ENCODE measurements at regions not wholly inside any gene's neighbourhood (a gene's known extent, or its start where the extent isn't known, plus 50 kb on each side); places are given as distances from the start of the nearest gene placed in this dataset.

- no peak for DNase-seq (ENCODE audit: extremely low read depth, low read depth)
- no peak overlapping the region for H3K4me3 ChIP-seq (replicated peaks; ENCODE audit: low read depth, low read length)
- TF ChIP-seq CTCF (IDR thresholded peaks at IDR 0.05; ENCODE audit: low read depth, low read length, missing control alignments), result no peak
Observed at GRCh38 chr7:84669177-84669732, 474.7 kb upstream of the SEMA3A start.

DNA sequence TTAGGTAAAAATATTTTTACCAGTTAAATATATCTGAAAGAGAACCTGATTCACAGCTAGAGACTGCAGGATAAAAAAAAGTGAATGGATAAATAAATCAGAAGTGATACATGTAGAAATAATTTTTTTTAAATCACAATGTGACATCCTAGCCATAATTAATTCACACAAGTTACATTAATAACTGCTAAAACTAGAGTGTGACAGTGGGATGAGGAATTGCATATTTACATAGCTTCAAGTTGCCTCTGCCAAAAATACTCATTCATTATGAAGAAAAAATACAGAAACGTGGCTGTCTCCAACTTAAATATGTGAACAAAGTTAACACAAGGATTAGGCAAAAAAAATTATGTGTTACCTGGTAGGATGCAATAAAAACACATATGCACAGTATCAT, 473.5 kb upstream of the SEMA3A start:
- no peak for TF ChIP-seq CTCF (IDR thresholded peaks at IDR 0.05; ENCODE audit: low read depth, low read length, missing control alignments)
- no peak overlapping the region for H3K4me3 ChIP-seq (replicated peaks; ENCODE audit: low read depth, low read length)
- DNase-seq (ENCODE audit: extremely low read depth, low read depth), result no peak

DNA sequence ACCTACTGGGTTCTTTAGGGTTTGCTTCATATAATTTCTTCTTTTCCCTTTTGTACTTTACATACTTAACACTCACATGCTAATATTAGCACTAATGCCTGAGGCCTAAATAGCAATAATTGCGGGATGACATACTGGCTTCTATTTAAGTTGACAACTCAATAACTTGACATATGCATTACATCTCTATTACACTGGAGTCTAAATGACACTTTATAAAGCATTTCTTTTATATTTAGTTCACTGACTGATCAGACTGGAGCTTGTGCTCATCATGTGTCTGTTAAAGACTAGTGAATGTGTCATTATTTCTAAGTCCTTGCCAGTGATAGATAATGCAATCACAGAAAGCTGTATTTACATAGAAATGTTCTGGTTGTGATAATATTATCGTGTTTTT, 472.1 kb upstream of the SEMA3A start:
- no peak for DNase-seq (ENCODE audit: extremely low read depth, low read depth)
- TF ChIP-seq CTCF (IDR thresholded peaks at IDR 0.05; ENCODE audit: low read depth, low read length, missing control alignments), result no peak
- no peak overlapping the region for H3K4me3 ChIP-seq (replicated peaks; ENCODE audit: low read depth, low read length)

DNA sequence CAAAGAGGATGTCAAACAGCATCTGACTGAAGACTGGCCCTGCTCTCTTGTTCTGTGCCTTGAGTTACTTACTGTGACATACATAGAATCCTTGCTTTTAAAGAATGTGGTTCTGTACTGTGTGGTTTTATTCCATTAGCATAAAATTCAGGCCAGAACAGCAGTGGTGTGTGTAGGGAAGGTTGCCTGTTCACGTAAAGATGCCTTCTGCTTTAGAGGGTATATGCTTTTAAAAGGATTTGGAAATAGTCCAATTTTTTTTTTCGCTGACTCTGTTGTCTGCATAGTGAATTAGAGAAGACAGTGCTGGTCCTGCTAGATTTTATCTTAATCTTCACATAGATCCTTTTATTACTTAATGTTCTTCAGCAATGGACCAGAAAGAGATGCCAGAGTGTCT, 470.8 kb upstream of the SEMA3A start:
- no peak for TF ChIP-seq CTCF (IDR thresholded peaks at IDR 0.05; ENCODE audit: low read depth, low read length, missing control alignments)
- no peak for DNase-seq (ENCODE audit: extremely low read depth, low read depth)
- no peak overlapping the region for H3K4me3 ChIP-seq (replicated peaks; ENCODE audit: low read depth, low read length)

DNA sequence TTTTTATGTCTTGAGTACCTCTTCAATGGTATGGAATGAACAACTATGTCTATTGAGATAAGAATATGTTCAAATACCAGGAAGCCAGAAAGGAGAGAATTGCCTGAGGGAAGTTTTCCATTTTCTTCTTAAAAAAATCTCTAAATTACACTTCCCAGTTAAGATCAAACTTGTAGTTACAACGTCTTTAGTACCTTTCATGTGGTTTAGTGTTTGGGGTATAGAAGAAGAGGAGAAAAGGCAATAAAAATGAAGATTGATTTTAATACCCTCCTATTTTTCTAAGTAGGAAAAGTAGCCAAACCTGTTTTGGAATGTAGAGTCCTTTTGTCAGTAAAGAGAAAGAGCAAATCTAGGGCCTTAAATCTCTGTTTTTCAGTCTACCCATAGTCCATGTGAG, 470.0 kb upstream of the SEMA3A start:
- no peak overlapping the region for H3K4me3 ChIP-seq (replicated peaks; ENCODE audit: low read depth, low read length)
- no peak for TF ChIP-seq CTCF (IDR thresholded peaks at IDR 0.05; ENCODE audit: low read depth, low read length, missing control alignments)
- no peak for DNase-seq (ENCODE audit: extremely low read depth, low read depth)

DNA sequence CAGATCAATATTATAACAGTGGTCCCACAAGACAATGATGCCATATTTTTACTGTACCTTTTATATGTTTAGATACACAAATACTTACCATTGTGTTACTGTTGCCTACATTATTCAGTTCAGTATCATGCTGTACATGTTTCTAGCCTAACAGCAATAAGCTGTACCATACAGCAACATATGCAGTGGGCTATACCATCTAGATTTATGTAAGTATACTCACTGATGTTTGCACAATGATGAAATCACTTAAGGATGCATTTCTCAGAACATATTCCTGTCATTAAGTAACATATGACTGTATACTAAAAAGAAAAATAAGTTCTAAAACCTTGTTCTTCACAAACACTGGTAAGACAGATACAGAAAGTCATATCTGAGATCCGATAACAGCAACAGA, 468.6 kb upstream of the SEMA3A start:
- no peak overlapping the region for H3K4me3 ChIP-seq (replicated peaks; ENCODE audit: low read depth, low read length)
- no peak for DNase-seq (ENCODE audit: extremely low read depth, low read depth)
- no peak for TF ChIP-seq CTCF (IDR thresholded peaks at IDR 0.05; ENCODE audit: low read depth, low read length, missing control alignments)

GRCh38 chr7:84658286-84658685, 463.7 kb upstream of the SEMA3A start:
- TF ChIP-seq CTCF (IDR thresholded peaks at IDR 0.05; ENCODE audit: low read depth, low read length, missing control alignments), result no peak
- DNase-seq (ENCODE audit: extremely low read depth, low read depth), result no peak

More at GRCh38 chr7:84658286-84658685, 463.7 kb upstream of the SEMA3A start:
- H3K4me3 ChIP-seq (replicated peaks; ENCODE audit: low read depth, low read length), result no peak overlapping the region

Data from HFF-Myc (cell line).